Stimulated activated CD8-positive, alpha-beta memory T cell treated with anti-CD3 and anti-CD28 coated beads, Interleukin-4, amount 100 ng/mL, for 24 hours (primary cell): ENCODE measurements at regions not wholly inside any gene's neighbourhood (a gene's known extent, or its start where the extent isn't known, plus 50 kb on each side); places are given as distances from the start of the nearest gene placed in this dataset.
A peak's percentile ranks its signal among the peaks of the same experiment; 100 is the strongest.

Experiments used
- DNase-seq: peaks from one replicate; pipeline ENCODE4 v3.0.0-alpha.2; 2020; ENCODE audit warnings: low read depth

- no peak for DNase-seq
Measured at GRCh38 chr1:87439821-87440220, 111.1 kb downstream of the LMO4 start.

- DNase-seq = peak; percentile 4
Measured at GRCh38 chr1:87449348-87449963, 120.8 kb downstream of the LMO4 start.

DNA sequence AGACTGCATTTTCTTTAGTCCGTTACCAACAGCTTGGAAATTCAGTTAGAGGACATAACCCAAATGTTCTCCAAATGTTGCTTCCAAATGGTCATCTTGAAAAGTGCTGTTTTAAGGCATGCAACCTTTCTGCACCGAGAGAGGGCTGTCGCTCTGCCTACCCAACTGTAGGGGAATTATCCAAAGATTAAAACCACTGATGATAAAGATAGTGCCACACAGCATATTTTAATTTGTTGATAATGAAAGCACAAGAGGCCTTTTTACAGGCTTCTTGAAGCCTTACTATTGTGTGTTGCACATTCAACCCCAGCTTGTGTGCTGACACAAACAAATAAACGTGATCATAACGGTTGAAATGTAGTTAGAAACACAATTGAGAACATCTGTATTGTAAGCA is 121.5 kb downstream of the LMO4 start:
- DNase-seq = no peak

GRCh38 chr1:87450615-87451209 is 122.0 kb downstream of the LMO4 start:
- no peak for DNase-seq

- no peak for DNase-seq
Measured at GRCh38 chr1:87451229-87451920, 122.7 kb downstream of the LMO4 start.

GRCh38 chr1:87452648-87453047 is 124.0 kb downstream of the LMO4 start:
- no peak for DNase-seq

DNA sequence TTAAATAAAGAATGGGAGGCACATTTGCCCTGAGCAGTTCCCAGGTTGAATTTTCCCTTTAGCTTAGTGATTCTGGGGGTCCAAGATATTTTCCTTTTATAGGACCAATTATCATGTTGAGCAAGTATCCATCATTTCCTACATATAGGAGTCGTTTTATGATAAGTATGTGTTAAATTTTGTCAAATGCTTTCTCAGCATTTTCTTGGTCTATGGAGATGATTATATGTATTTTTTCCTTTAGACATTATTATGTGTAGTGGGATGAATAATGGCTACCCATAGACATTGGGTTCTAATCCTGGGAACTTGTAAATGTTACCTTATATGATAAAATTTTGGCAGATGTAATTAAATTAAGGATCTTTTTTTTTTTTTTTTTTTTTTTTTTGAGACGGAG is 128.7 kb downstream of the LMO4 start:
- no peak for DNase-seq

- no peak for DNase-seq
Measured at GRCh38 chr1:87462894-87463293, 134.2 kb downstream of the LMO4 start.

DNA sequence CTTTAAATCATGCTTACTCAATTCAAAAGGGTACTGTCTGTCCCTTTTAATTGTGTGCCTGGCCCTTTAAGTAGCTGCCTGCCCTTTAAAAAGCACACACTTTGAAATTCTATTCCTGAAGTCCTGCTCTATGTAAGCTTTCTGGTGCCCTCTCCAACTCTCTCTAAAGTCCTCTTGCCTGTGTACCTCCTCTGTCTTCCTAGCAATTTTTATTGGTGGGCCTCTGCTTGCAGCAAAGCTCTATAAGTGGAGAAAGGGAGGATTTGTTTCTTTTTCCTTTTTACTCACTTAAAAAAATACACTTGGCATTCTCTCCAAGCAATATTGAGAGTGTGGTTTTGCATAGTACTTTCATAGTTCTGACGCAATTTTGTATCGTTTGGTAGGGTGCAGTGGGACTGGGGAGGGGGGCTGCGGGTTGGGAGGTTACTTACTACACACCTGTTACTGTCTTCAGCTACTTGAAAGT is 135.4 kb downstream of the LMO4 start:
- DNase-seq = no peak

DNA sequence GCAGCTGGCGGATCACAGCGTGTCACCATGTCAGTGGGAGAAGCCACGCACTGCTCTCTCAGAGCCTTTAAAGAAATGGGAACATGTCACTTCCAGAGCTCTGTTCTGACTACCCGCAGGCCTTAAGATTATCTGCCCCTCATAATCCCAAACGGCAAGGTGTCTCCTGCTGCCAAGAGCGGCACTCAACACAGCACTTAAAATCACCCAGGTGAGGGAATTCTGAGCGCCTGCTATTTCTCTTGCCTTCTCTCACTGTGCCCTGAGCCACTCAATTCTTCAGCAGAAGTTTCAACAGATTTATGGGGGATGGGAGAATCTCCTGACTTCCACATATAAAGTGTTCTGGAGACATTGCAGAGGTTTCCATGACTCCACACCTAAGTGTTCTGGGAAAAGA is 137.9 kb downstream of the LMO4 start:
- DNase-seq = no peak

DNA sequence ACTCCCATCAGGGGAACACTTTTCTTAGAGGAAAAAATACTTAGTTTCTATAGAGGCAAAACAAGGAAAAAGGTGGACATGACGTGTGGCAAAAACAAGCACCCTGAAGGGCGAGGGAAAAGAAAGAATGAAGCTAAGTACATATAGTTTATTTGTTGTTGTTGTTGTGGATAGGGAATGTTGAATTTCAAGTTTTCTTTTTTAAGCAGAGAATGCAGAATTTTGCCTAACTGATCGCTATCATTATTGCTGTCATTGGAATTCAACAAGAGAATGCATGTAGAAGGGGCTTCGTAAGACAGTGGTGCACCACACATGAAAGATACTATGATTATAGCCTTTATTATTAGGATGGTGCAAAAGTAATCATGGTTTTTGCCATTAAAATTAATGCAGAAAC is 144.0 kb downstream of the LMO4 start:
- no peak for DNase-seq

GRCh38 chr1:87473203-87473661 is 144.6 kb downstream of the LMO4 start:
- no peak for DNase-seq

GRCh38 chr1:87474098-87474497 is 145.4 kb downstream of the LMO4 start:
- DNase-seq = no peak

GRCh38 chr1:87478231-87478630 is 149.6 kb downstream of the LMO4 start:
- DNase-seq = no peak

- no peak for DNase-seq
Measured at GRCh38 chr1:87495147-87495546, 166.5 kb downstream of the LMO4 start.

GRCh38 chr1:87495870-87496269 is 167.2 kb downstream of the LMO4 start:
- DNase-seq = no peak

- no peak for DNase-seq
Measured at GRCh38 chr1:87497380-87498203, 168.9 kb downstream of the LMO4 start.

GRCh38 chr1:87501738-87502137 is 173.1 kb downstream of the LMO4 start:
- no peak for DNase-seq

- DNase-seq = no peak
Measured at GRCh38 chr1:87505391-87505983, 176.8 kb downstream of the LMO4 start.

- no peak for DNase-seq
Measured at GRCh38 chr1:87506147-87506546, 177.5 kb downstream of the LMO4 start.

GRCh38 chr1:87508247-87508787 is 179.6 kb downstream of the LMO4 start:
- DNase-seq = no peak

- no peak for DNase-seq
Measured at GRCh38 chr1:87510540-87510939, 181.9 kb downstream of the LMO4 start.
